Fibroblast of skin of abdomen (primary cell): ENCODE measurements at regions not wholly inside any gene's neighbourhood (a gene's known extent, or its start where the extent isn't known, plus 50 kb on each side); places are given as distances from the start of the nearest gene placed in this dataset.

ENCODE experiments used
- DNase-seq: peaks from one replicate; pipeline ENCODE4 v3.0.0-alpha.2; 2013

DNA sequence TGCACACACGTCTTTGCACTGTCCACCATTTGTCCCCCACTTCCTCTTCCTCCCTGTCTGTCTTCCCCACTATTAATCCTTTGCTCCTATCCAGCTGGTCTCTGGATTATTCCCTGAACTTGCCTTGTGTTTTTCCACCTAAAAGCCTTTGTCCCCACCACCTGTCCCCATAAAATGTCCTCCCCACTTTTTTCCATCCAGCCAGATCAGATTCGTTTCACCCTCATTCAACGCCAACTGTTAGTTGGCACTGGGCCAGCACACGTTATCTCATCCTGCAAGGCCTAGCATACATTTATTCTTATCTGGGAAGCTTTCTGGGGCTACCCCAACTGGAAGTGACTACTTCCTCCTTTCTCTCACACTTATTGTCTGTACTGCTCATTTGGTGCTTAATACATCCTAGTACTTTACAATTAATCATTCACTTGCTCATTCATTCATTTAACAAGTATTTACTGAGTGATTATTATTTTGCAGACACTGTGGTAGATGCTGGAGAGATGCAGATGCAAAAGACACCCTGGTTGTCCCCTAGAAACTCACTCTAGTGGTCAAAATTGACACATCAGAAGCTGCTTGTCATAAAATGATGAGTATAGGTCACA lies 96.2 kb downstream of the RASSF10 start:
- no peak for DNase-seq

DNA sequence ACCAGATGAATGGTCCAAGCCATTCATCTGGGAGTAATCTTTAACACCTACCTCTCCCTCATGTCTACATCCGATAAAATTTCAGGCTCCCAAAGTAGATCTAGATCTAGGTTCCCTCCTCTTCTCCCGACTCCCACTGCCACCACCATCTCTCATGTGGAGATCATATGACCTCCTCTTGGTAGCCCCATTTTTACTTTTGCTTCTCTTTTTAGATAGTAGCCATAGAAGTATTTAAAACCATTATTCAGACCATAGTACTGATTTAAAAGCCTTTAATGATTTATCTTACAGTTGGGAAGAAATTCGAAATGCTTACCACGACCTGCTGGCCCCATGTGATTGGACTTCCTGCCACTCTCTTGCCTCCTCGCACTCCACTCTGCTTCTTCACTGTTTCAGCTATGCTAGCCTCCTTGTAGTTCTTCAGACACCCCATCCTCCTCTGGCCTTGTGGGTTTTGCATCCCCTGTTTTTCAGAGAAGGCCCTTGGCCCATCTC lies 98.5 kb downstream of the RASSF10 start:
- no peak for DNase-seq

DNA sequence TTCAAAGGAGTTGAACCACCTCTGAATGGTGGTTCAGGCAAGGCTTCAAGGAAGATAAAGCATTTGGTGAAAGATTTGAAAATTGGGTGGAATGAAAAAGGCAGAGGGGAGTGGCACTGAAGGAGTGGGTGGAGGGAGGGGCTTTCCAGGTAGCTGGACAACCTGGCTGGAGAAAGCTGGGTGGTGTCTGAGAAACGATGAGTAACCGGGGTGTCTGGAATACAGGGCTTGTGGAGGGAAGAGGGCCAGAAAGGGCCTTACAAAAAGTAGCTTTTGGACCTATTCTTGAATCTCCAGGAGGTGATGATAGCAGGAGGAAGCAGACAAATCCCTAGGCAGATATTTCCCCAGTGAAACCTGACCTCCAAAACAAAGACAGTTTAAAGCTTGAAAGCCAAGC lies 99.3 kb downstream of the RASSF10 start:
- no peak for DNase-seq

DNA sequence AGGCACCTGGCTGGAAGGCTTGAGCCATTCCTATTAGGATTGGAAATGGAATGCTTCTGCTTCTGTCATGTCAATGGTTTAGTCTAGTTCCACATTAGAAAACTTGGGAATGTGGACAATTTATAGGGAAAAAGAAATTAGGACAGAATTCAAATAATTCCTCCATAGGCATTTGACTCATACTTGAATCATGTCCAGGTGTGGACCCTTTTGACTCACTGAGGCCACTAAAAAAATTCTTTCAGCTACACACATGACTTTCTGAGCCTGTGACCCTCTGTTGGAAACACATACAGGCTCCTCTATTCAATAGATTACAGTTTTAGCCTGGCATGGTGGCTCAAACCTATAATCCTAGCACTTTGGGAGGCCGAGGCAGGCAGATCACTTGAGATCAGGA lies 100.5 kb downstream of the RASSF10 start:
- DNase-seq, result no peak

DNA sequence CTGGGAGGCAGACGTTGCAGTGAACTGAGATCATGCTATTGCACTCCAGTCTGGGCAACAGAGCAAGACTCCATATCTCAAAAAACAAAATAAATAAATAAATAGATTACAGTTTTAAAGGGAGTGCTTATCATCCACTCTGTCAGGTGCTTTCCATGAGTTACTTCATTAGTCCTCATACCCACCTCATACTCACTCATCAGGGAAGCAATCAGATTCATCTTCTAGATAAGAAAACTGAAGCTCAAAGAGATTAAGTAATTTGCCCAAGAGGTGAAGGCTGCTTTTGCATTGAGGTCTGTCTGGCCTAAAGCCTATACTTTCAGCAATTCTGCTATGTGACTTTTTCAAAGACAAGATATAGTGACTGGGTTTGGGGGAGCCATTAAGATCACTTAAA lies 101.0 kb downstream of the RASSF10 start:
- no peak for DNase-seq

DNA sequence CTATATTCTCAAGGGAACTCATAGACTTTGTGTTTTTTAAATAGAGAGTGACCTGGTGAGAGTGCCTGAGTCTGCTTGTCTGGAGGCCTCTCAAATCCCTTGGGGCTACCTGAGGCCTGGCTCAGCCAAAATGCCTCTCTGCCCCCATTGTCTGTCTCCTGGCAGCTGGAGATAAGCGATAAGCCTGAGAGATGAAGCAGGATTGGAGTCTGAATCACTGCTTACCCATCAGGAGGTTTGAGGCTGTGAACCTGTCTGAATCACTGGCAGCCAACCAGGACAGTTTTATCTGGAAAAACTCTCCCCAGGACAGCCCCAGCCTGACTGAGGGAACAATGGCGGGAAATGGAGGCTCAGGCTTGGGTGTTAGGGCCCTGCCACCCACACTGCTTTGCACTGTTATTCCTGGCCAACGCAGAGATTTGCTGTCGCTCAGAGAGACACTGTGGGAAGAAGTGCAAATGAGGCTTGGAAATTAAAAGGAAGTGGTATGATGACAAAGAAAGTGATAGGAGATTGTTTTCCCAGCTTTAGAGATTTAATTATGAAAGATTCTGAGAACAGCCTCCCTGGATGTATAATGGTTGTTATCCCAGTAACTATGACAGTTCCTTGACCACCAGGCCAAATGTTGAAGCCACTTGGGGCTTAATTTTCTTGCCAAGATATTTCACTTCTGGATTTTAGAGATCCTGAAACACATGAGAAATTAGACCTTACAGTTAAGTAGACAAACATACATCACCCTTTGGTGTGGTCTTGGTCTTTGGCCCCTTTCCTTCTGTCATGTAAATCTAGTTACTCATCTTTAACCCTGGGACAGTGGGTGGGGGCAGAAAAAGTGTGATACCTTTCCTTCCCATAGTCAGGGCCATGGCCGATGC lies 102.1 kb downstream of the RASSF10 start:
- DNase-seq, result peak; percentile 33

DNA sequence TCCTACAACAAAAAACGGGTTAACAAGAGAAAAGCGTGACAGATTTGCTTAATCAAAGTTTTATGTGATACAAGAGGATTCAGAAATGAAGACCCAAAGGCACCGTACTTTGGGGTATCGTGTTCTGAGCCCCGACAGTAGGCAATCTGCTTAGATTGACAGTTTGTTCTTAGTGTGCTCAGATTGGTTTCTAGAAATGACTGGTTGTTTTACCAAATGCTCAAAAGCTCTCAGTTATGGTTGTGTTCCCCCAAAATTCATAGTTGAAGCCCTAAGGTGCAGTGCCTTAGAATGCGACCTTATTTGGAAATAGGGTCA lies 102.7 kb downstream of the RASSF10 start:
- no peak for DNase-seq

DNA sequence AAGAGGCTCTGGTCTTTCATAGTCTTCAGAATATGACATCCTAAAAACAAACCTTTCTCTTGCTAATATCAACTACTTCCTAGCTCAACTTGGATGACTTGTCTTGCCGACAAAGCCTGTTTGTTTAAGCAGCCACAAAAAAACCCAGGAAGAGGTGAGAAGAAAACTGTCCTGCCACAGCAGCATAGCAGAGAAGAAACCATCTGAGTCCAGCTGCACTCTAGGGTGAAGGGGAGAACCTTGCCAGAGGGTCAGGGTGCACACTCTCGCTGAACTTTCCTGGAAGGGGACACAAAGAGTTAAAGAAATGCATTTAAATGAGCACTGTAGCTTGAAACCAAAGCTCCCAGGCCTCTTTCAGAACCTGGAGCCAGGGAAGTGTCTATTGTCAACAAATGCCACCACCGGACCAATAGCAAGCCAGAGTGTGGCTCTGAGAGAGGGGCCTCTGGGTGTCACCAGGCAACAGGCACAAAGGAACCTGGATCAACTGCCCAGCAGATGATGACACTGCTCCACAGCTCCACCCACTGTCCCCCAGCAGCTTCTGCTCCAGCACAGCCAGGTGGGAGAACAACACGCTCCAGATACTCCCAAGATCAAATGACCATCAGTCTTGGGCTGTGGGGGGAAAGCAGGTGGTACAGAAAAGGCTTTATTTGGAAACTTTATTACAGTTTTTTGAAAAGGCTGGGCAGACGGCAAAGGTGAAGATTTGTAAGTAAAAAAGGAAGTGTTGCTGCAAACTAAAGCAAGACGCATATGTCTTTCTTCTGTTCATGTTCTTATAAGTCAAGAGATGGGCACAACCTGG lies 105.7 kb downstream of the RASSF10 start:
- no peak for DNase-seq

DNA sequence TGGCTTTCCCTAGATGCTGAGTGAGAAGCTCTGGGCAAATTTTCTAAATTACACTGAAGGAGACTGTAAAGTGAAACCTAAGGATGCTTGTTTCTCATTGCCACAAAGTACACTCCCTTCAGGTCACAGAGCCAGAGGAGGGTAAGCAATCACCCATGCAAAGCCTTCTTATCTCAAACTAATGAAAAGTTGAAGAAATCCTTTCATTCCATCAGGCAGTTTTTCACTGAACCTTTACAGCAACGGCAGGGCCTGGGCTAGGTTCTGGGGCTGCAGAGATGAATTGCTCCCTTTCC lies 106.2 kb downstream of the RASSF10 start:
- no peak for DNase-seq

DNA sequence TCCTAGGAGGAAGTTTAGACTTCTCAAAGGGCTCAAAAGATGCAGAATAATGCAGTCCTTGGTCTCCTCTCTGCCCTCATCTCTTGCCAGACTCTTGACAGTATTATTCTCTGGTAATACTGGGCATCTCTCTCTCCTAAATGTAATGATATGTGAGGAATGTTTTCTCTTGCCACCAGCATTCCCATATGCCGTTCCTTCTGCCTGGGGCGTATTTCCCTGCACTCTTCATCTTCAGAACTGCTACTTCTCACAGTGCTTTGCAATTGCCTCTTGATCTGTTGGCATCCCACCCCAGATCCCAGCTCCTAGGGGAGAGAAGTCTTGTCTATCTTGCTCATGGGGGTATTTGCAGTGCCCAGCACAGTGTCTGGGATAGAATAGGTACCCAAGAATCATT lies 107.4 kb downstream of the RASSF10 start:
- no peak for DNase-seq

DNA sequence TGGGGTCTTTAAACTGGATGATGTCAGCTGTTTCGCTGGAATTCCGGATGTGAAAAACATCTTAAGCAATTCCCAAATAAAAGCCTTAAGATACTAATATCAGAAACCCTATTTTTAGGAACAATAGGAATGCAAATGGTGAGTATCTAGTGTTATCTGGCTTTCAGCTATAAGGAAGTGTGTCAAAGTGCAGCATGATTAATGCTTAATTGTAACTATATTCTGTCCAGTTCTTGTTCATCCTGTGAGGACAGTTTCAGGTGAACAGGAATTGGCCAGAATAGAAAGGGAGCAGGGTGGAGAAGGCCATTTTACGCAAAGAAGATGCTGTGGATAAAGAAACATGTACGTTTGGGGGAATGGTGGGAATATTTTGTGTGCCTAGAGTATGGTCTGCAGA lies 108.2 kb downstream of the RASSF10 start:
- no peak for DNase-seq

DNA sequence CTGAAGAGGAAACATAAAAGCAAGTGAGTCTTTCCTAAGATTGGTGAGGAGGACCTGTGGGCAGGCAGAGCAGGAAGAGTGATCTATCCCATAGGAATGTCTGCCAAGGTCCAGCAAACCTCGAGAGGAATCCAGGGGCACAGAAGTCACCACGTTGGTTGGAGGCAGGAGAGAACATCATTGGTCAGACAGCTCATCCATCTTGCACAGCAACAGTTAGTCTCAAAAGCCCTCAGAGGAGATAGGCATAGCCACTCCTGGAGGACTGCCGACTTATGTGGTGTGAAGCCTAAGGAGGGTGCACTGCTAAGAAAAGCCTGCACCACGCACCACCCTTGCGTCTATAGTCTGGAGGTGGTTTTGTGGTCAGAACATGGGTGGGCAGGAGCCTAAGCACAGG lies 109.1 kb downstream of the RASSF10 start:
- DNase-seq, result peak; percentile 95

DNA sequence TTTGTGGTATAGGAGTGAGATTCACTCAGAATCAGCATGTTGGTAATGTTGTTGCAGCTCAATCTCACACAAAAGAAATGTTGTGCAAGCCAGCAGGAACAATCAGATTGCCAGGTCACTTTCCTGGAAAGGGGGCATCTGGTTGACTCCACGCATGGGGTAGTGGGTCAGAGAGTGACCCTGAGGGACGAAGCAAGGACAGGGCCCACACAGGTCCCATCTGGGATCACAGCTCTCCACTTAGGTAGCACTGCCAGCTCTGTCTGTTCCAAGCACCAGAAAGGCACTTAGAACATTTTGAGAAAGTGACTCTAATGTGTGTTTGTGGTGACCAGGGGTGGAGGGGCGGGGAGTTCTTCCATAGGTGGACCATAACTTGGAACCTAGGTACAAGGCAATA lies 109.5 kb downstream of the RASSF10 start:
- DNase-seq, result no peak

DNA sequence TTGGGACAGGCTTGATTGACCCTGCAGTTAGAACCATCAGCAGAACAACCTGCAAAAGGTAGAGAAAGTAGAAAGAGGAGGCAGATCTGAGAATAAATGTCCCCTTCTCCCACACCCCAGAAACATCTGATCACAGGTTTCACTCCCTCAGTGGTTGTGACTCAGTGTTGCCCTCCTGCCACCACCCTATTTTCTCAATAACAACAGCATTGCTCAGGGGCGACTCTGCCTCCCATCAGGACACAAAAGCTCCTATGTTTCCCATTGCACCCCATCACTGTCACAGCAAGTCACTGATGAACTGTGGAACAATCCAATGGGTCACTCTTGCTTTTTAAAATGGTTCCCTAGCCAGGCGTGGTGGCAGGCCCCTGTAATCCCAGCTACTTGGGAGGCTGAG lies 110.2 kb downstream of the RASSF10 start:
- DNase-seq, result no peak

DNA sequence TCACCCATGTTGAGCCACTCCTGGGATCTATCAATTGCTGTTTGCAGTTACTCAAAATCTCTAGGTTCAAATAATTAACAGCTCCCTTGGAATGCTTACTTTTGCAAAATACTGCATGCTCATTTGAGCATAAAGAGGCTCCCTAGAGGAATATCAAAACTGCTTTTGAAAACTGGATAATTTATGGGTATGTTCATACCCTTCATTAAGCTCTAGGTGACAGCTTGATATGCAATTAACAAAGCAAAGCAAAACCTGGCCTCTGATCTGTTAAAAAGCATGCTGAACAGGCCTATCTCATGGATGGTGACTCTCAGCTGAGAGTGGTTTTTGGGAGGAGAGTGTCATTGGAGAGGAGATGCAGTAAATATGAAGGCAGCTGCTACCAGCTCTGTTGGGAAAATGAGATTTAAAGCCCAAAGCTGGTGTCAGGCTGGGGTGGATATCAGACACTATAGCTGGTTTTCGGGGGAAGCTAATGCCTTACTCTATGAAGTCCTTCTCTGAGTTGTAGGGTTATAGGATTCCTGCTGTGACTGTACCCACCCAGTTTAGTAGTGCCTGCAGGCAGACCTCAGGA lies 110.9 kb downstream of the RASSF10 start:
- DNase-seq, result peak; percentile 20

DNA sequence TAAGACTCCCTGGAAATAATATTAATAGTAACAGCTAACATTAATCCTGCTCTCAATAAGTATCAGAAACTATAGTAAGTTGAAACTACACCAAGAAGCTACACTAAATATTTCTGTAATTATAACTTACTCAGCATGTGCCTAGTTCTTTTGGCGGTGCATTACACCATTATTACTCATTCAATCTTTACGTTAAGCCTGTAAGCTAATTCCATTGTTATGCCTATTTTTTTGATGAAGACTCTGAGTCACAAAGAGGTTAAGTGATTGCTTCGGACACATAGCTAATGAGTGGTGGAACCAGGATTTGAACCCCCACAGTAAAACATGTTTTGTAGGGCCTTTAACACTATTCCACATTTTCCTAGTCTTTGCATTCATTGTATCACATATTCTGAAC lies 111.6 kb downstream of the RASSF10 start:
- peak; percentile 91 for DNase-seq

DNA sequence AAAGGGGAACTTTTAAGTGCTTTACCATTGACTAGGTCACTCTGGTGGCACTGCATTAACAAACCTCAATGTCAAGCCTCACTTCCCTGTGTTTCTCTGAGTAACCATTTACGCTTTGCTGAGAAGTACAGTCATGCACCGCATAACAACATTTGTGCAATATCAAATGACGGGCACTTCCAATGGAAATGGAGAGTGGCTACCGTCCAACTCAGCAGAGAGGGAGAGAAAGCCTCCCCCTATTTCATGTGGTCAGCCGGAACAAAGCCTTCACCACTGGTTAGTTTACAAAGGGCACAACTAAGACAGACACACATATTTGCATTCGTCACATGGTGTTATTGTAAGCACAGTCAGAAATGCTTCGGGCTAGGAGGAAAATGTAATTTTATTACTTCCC lies 117.3 kb downstream of the RASSF10 start:
- DNase-seq, result peak; percentile 38

DNA sequence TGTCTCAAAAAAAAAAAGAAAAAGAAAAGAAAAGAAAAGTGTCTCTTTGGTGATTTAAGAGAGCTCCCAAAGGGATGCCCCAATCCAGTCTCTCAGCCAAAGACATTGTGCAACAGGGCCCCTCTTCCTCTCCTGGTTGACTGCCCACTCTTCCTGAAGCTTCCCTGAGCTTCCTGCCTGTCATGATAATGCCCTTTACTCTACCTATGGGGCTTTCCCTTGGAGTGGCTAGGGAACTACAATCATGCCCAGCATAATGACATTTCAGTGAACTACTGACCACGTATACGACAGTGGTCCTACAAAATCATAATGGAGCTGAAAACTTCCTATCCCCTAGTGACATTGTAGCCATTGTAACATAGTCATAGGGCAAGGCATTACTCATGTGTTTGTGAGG lies 118.0 kb downstream of the RASSF10 start:
- no peak for DNase-seq

DNA sequence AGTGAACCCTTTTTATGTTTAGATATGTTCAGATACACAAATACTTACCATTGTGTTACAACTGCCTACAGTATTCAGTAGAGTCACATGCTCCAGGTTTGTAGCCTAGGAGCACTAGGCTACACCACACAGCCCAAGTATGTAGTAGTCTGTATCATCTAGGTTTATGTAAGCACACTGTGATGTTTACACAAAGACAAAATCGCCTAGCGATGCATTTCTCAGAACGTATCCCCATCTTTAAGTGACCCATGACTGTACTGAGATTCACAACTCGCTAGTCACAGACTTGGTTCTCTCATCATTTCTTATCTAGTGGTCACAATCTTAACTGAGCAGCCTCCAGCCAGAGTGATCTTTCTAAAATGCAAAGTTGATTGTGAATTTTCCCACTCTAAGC lies 119.2 kb downstream of the RASSF10 start:
- no peak for DNase-seq

DNA sequence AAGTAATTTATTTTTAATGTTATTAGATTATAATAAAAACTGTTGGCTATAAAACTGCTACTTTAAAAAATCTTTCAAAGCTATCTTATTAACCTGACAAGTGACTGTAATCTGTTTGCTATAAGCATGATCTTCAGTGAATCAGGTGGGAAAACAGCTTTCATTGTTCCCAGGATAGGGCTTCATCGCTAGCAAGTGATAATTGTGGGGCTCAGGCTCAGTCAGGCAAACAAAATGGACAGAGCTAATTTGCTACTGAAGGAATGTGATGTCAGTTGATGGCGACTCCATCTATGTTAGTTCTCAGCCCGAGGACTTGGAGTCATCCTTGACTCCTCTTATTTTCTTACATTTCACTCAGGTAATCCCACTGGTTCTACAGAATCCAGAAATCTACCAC lies 125.0 kb downstream of the RASSF10 start:
- no peak for DNase-seq

DNA sequence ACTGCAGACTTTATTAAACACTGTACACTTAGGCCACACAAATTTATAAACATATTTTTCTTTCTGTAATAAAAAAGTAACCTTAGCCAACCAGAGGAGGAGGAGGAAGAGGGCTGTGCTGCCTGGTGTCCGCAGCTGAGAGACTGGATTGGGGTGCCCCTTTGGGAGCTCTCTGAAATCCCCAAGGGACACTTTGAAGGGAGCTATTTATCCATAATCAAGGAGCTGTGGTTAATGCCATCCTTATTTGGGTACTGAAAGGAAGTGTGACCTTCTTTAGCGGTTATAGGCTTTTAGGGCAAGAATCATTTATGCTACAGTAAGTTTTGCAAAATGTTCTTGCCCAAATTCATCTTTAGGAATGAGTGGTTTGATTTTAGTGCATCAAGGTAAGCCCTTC lies 125.8 kb downstream of the RASSF10 start:
- DNase-seq, result no peak

DNA sequence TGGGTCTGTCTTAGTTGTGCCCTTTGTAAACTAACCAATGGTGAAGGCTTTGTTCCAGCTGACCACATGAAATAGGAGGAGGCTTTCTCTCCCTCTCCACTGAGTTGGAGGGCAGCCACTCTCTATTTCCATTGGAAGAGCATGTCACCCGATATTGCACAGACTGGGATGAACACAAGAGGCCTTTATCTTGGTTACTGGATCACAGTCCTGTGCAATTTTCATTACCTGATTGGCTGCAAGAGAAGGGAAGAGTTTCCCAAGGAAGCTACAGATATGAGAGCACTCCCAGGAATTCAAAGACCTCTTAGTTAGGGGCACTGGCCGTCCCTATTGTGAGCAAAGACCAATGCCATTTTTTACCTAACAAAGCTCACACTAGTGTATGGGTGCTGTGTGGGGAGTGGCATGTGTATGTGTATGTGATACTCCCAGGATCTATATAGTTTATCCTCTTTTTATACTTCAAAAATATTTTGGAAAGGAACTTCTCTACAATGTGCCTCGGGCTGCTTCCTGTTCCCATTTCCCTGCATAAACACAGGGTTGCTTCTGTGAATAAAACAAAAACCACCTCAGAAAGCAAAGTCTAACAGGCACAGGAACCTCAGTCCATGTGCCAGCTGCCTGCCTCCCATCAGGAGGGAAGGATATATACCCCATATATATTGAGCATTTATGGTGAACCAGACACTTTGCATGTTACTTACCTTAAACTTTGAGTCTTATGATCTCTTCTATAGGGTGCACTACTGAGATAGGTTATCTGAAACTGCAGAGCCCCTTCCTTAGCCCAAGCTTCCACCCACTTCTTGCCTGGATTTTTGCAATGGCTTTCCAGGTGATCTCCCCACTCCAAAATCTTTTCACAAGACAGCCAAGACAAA lies 126.5 kb downstream of the RASSF10 start:
- peak; percentile 79 for DNase-seq

DNA sequence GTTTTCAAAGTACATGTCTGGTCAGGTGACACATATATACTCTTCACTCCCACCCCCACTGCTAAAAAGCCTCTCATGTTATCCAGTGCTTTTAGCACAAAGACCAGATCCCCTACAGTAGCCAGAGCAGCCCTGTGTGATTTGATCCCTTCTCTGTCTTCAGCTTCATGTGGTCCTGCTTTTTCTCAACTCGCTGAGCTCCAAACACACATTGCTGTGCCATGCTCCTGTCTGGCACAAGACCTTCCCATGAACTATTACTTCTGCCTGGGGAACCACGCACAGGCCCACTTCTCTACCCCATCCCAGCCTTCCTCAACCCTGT lies 127.1 kb downstream of the RASSF10 start:
- no peak for DNase-seq
